ENCODE measurements at regions not wholly inside any gene's neighbourhood (a gene's known extent, or its start where the extent isn't known, plus 50 kb on each side); places are given as distances from the start of the nearest gene placed in this dataset.
"Not testable (repeated sequence)": the region's sequence is repeated elsewhere in the genome, so short reads cannot be mapped to it uniquely, and the experiment has no call there.

DNA sequence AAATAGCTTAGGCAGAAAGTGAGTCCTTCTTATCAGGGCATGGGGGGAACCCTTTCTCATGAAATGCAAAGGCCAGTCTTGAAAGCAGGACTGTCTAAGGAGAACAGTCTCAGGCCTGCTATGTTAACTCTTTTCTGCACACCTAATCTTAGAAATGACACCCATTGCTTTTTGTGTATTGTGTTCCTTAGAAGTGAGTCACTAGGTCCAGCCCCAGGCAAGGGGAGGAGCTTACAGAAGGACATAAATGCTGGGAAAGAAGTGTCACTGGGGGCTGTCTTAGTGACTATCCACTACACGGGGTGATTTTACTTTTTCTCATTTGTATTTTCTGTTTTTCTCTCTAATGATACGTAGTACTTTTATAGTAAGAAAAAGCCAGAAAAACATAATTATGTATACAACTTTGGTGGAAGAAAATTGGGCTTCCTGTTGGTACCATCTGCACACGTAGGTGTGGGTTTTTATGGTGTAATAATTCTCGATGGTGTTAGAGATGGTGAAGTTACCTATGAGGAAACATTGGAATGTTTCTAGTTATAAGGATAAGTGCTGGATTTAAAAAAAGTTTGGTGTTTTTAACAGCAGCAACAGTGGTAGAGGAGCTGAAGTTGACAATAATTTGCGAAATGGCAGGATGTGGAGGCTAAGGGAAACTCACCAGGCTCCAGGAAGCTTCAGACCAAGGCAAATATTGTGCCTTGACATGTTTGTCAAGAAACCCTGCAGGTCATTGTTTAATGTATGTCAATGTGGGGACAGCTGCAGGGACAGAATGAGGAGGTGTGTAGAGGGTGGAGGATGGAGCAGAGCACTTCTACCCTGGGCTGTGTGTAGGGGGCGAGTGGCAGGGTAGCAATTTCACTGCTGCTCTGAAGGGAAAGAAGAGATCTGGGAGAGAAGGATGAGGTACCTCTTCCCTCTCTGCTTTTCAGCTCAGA is 214.9 kb downstream of the KTN1 start:
- Histone ChIP-seq H3K27ac (no peak overlapping the region), H3K36me3 (no peaks in the 10 kb centered on the region), H3K27me3 (no peaks in the 10 kb centered on the region), H3K9me3 (no peaks in the 10 kb centered on the region), H3K4me3 (no peak overlapping the region), H3K4me1 (peaks cover 0 to 17% (median 5%) of the 10 kb centered on the region in 9 donors)
- ATAC-seq = peak in 1 of 8 donors; percentile 9
- intact Hi-C loops (cut with DNase I) = no loop called here
- WGBS, 2 donors = 88 to 93% methylated on average over 6 of the region's 6 CpGs
- no peak for DNase-seq
- TF ChIP-seq CTCF (IDR thresholded peaks at IDR 0.05) = no peak

- DNase-seq; H3K27me3 ChIP-seq; H3K4me1 ChIP-seq; H3K9me3 ChIP-seq; H3K4me3 ChIP-seq; ATAC-seq; H3K27ac ChIP-seq; H3K36me3 ChIP-seq; intact Hi-C loops (cut with DNase I): not testable (repeated sequence)
- WGBS, 2 donors = 84 to 87% methylated on average over 3 of the region's 3 CpGs
Observed at GRCh38 chr14:55796513-55796912, 216.5 kb downstream of the KTN1 start.

DNA sequence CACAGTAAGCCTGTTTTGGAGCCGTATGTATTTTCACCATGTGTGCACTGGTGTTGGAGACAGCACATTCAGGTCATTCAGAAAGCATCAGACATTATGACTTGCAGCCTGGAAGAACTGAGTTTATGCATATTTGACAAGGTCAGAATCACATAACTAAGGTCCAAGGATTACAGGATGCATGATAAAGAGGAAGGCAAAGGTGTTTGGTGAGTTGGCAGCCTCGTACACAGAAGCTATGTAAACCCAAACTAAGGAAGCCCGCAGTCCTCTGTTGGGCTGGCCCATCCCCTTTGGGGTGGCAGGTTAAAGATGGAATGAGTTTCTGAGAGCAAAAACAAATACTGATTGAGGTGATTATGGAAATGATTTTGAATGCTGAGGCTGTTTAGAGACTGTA is 218.4 kb downstream of the KTN1 start:
- Histone ChIP-seq H3K27me3 (no peaks in the 10 kb centered on the region), H3K36me3 (no peaks in the 10 kb centered on the region), H3K9me3 (no peaks in the 10 kb centered on the region), H3K27ac (no peak overlapping the region), H3K4me1 (peaks cover 0 to 7% (median 0%) of the 10 kb centered on the region in 9 donors), H3K4me3 (no peak overlapping the region)
- no peak for TF ChIP-seq CTCF (IDR thresholded peaks at IDR 0.05)
- no peak for DNase-seq
- WGBS, 2 donors = 89% methylated on average over 3 of the region's 3 CpGs
- no peak for ATAC-seq
- intact Hi-C loops (cut with DNase I) = no loop called here

DNA sequence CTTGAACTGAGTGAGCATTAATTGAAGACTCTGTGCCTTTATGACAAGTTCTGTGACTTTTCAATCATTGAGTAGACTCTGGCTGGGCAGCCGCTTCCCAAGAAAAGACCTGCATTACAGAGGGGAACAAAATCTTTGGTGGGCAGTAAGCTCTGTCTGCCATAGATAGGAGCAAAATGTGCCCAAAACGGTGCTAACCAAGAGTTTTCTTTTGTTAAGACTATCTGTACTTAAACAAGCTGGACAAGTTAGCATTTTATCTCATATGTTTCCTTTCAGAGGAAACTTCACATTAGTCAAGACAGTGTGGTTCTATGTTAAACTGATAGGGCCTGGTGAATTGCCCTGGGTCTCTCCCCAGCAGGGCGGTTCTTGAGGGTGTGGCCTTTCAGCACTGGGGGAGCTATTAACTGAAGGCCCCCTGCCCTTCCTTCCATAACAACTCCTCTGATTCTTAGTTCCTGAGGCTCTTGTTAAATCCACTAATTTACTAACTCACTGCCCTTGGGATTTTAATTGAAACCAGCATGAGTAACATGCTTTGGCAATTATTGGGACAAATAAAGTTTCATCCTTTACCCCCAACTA is 219.6 kb downstream of the KTN1 start:
- Histone ChIP-seq H3K9me3 (no peaks in the 10 kb centered on the region), H3K36me3 (no peaks in the 10 kb centered on the region), H3K27me3 (no peaks in the 10 kb centered on the region), H3K4me3 (no peak overlapping the region), H3K27ac (no peak overlapping the region), H3K4me1 (peaks cover 0 to 18% (median 0%) of the 10 kb centered on the region in 9 donors)
- ATAC-seq (no peak), DNase-seq (no peak)
- intact Hi-C loops (cut with DNase I) = no loop called here
- WGBS, 2 donors = 63 to 72% methylated on average over 3 of the region's 3 CpGs
- TF ChIP-seq CTCF (IDR thresholded peaks at IDR 0.05) = no peak
